ENCODE measurements at regions not wholly inside any gene's neighbourhood (a gene's known extent, or its start where the extent isn't known, plus 50 kb on each side); places are given as distances from the start of the nearest gene placed in this dataset.
A peak's percentile ranks its signal among the peaks of the same experiment; 100 is the strongest.

DNA sequence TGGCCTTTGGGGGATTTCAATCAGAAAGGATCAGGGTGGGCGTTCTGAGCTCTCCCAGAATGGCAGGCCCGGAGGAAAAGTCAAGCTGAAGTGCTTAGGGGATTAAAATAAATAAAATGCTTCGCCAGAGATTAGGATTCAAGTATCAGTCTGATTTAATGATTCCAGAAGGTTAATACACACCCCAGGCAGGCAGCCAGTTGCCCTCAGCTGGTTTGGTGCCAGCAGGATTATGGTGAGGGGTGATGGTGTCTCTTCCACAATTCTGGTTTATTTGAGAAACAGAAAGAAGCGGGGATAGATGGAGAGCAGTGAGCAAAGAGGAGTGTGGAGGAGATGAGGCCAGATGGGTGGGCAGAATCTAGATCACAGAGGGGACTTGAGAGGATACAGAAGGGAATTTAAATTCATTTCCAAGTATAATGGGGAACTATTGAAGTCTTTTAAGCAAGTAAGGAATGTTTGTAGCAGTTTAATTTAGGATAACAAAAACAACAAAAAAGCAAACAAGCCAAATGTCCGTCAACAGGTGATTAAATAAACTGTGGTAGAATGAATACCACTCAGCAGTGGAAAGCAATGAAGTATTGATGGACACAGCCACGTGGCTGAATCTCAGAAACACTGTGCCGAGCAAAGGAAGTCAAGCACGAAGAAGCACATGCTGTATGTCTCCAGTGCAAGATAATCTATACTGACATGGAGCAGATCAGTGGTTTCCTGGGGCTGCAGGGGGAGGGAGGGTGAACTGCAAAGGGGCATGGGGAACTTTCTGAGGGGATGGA lies 297.7 kb downstream of the MSX2 start:
- no peaks in the 10 kb centered on the region for H3K4me1 ChIP-seq (replicated peaks)
- no peak overlapping the region for H3K27ac ChIP-seq
- peaks cover 15% of the 10 kb centered on the region for H3K9me3 ChIP-seq (replicated peaks)
- H3K36me3 ChIP-seq, result no peaks in the 10 kb centered on the region
- DNase-seq (ENCODE audit: low read depth in 1 of 2, low spot score in 2 of 2), result no peak
- no peaks in the 10 kb centered on the region for H3K27me3 ChIP-seq (replicated peaks)
- H3K4me3 ChIP-seq, result no peak overlapping the region

DNA sequence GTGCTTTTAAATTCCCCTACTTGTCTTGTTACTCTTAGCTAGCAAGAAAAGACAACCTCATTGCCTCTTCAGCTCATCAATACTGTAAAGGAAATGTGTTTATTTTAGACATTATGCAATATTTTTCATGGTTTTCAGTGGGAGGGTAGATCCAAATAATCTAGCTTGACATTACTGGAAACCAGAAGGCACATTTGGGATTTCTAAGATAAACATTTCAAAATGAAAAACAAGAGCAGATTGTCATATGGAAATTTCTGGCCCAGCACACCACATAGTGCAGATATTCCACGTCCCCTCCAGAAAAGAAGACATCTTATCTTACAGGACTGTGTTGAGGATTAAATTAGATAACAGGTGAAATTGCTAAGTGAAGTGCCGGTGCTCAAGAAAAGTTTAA lies 296.9 kb downstream of the MSX2 start:
- Histone ChIP-seq H3K36me3 (no peaks in the 10 kb centered on the region), H3K4me1 (replicated peaks) (no peaks in the 10 kb centered on the region), H3K27me3 (replicated peaks) (no peaks in the 10 kb centered on the region), H3K9me3 (replicated peaks) (peaks cover 12% of the 10 kb centered on the region), H3K27ac (no peak overlapping the region), H3K4me3 (no peak overlapping the region)
- no peak for DNase-seq (ENCODE audit: low read depth in 1 of 2, low spot score in 2 of 2)

DNA sequence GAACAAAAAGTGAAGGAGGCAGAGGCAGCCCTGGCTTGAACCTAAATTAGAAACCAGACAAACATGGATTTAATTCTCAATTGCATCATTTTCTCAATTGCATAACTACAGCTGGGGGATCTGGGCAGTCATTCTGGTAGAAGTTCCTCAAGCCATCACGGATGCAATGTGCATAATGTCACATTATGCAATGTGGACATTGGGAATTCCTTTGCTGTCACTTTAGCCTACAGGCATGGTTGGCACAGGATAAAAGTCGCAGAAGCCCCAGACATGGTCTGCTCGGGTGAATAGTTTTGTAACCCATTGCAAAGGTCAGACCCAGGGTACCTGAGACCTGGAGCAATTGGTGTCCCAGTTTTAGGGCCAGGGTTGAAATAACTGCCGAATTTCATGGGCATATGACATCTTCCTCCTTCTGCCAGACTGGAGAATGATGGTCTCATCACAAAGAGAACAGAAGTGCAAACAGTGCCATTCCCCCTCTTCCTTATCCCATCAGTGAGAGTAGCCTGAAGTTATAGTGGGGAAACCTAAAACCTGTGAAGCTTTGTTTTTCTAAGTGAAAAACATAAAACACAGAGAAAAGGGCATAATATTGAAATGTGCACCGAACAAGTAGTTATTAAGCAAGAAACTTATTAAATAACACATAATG lies 290.8 kb downstream of the MSX2 start:
- Histone ChIP-seq H3K36me3 (no peaks in the 10 kb centered on the region), H3K27me3 (replicated peaks) (no peaks in the 10 kb centered on the region), H3K4me3 (no peak overlapping the region), H3K4me1 (replicated peaks) (no peaks in the 10 kb centered on the region), H3K9me3 (replicated peaks) (no peaks in the 10 kb centered on the region; the same call in 1 of the 2 replicates), H3K27ac (no peak overlapping the region)
- no peak for DNase-seq (ENCODE audit: low read depth in 1 of 2, low spot score in 2 of 2)

DNA sequence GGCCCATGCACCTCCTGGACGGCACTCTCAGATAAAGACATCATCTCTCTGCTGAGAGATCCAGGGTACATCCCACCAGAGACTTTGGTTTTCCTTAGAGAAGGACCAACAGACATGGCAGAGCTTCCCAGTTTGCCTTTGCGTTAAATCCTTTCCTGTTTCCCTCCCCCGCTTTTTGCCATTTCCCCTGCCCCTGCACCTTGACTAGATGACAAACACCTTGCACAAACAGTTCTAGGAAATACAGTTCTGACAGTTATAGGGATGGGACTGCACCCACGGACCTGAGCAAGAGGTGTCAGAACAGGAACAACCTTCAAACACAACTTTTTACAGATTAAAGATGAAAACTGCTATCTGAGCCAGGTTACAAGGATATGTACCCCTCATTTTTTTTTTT lies 288.9 kb downstream of the MSX2 start:
- Histone ChIP-seq H3K27me3 (replicated peaks) (no peaks in the 10 kb centered on the region), H3K36me3 (no peaks in the 10 kb centered on the region), H3K9me3 (replicated peaks) (no peaks in the 10 kb centered on the region; the same call in 1 of the 2 replicates), H3K4me3 (no peak overlapping the region), H3K27ac (no peak overlapping the region), H3K4me1 (replicated peaks) (no peaks in the 10 kb centered on the region)
- DNase-seq (ENCODE audit: low read depth in 1 of 2, low spot score in 2 of 2), result no peak

DNA sequence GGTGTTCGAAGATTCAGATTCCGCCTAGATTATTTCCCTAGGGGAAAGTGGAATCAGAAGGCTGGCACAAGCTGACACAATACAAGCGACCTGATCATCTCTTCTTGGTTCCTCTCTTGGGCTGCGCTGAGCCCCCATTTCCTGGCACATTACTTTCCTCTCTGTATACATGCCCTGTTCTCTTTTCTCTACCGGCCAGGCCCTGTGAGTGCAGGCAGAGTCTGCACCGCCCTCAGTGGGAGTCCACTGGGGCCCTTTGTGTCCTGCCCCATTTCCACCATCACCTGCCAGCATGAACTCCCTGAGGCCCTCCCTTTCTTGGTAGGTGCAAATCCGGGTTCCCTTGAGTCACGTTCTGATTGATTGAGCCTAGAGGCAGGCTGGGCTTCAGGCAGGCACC lies 287.9 kb downstream of the MSX2 start:
- no peak for DNase-seq (ENCODE audit: low read depth in 1 of 2, low spot score in 2 of 2)
- Histone ChIP-seq H3K36me3 (no peaks in the 10 kb centered on the region), H3K27me3 (replicated peaks) (no peaks in the 10 kb centered on the region), H3K4me1 (replicated peaks) (no peaks in the 10 kb centered on the region), H3K4me3 (no peak overlapping the region), H3K9me3 (replicated peaks) (no peaks in the 10 kb centered on the region; the same call in 1 of the 2 replicates), H3K27ac (no peak overlapping the region)

DNA sequence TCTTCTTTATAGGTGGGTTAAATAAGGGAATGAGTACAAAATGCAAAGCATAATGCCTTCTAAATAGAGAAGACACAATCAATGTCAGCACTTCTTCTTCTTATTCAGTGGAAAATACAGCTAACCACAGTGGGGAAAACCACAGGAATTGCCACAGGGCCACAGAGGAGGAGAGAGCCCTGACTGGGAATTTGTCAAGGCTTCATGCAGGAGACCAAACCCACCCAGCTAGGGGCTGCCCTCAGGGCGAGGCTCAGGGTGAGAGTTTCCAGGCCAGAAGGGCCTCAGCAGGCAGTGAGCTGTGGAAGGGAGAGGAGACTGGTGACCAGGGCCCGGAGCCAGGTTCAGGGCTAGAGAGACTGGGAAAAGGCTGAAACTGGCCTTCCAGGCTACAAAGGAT lies 279.1 kb downstream of the MSX2 start:
- Histone ChIP-seq H3K9me3 (replicated peaks) (peaks cover 11% of the 10 kb centered on the region), H3K27me3 (replicated peaks) (no peaks in the 10 kb centered on the region), H3K36me3 (no peaks in the 10 kb centered on the region), H3K4me1 (replicated peaks) (no peaks in the 10 kb centered on the region), H3K4me3 (no peak overlapping the region), H3K27ac (no peak overlapping the region)
- DNase-seq (ENCODE audit: low read depth in 1 of 2, low spot score in 2 of 2), result peak in 1 of 2 experiments; percentile 36

DNA sequence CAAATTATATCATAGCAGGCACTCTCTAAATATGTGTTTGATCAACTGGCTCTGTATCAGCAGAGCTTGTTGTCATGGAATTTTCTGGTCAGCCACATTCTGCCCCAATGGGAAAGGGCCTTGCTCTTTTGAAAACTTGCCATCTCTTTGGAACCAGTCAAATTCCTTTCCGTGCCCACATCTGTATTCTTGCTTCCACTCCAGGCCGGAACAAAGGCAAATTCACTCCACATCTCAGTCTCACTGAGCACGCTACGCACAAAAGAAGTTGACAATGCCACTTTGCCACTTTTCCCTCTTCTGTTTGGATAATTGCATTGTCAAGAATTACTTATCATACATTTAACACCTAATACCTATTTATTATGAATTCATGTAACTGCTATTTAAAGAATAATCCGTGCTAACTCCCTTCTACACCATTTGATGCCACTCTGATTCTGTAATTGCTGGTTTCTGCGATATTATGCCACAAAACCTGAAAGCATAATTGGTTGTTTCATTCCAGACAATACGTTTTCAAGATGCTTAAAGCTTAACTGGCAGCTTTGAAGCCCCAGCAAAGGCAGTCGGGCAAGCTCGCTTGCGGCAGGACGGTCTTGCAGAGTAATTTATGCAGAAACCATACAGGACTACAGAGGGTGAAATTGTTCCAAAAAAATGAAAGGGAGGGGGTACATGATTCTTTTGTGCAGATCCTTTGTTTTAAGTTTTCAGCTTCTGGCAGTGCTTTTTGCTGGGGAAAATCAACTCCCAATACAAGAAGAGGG lies 277.7 kb downstream of the MSX2 start:
- no peaks in the 10 kb centered on the region for H3K27me3 ChIP-seq (replicated peaks)
- no peaks in the 10 kb centered on the region for H3K4me1 ChIP-seq (replicated peaks)
- H3K9me3 ChIP-seq (replicated peaks), result peaks cover 20% of the 10 kb centered on the region
- no peak overlapping the region for H3K27ac ChIP-seq
- DNase-seq (ENCODE audit: low read depth in 1 of 2, low spot score in 2 of 2), result peak in 1 of 2 experiments; percentile 18
- no peak overlapping the region for H3K4me3 ChIP-seq
- no peaks in the 10 kb centered on the region for H3K36me3 ChIP-seq

DNA sequence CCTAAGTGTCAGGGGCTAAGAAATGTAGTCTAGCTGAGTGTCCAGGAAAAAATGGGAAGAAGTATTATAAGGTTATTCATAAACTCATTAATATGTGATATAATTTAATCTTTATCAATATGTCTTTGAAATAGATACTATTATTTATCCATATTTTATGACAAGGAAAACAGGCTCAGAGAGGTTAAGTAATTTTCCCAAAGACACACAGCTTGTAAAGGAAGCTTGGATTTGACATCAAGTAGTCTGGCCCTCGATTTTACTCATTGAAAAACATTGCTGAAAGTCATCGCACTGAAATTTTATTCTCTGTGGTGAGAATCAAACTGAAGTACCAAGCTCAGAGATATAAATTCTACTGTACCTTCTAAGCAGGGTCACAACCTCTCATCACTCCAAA lies 276.9 kb downstream of the MSX2 start:
- H3K4me1 ChIP-seq (replicated peaks), result no peaks in the 10 kb centered on the region
- H3K4me3 ChIP-seq, result no peak overlapping the region
- DNase-seq (ENCODE audit: low read depth in 1 of 2, low spot score in 2 of 2), result no peak
- H3K36me3 ChIP-seq, result no peaks in the 10 kb centered on the region
- peaks cover 21% of the 10 kb centered on the region for H3K9me3 ChIP-seq (replicated peaks)
- H3K27ac ChIP-seq, result no peak overlapping the region
- H3K27me3 ChIP-seq (replicated peaks), result no peaks in the 10 kb centered on the region

DNA sequence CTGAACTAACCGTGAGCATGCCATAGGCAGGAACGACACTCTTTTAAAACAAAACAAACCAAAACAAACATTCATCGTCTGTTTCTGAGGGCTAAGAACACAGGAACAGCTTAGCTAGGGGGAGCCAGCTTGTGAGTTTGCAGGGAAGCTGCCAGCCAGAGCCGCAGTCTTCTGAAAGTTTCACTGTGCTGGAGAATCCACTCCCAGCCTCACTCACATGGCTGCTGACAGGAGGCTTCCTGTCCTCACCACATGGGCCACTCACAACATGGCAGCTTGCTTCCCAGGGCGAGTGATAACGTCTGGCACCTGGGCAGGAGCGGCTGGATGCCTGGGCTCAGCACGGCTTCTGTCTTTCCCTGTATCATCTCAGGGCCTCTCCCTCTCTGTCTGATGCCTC lies 275.2 kb downstream of the MSX2 start:
- H3K4me3 ChIP-seq, result no peak overlapping the region
- H3K36me3 ChIP-seq, result no peaks in the 10 kb centered on the region
- DNase-seq (ENCODE audit: low read depth in 1 of 2, low spot score in 2 of 2), result no peak
- H3K4me1 ChIP-seq (replicated peaks), result no peaks in the 10 kb centered on the region
- H3K9me3 ChIP-seq (replicated peaks), result peaks cover 26% of the 10 kb centered on the region
- no peak overlapping the region for H3K27ac ChIP-seq
- H3K27me3 ChIP-seq (replicated peaks), result no peaks in the 10 kb centered on the region

DNA sequence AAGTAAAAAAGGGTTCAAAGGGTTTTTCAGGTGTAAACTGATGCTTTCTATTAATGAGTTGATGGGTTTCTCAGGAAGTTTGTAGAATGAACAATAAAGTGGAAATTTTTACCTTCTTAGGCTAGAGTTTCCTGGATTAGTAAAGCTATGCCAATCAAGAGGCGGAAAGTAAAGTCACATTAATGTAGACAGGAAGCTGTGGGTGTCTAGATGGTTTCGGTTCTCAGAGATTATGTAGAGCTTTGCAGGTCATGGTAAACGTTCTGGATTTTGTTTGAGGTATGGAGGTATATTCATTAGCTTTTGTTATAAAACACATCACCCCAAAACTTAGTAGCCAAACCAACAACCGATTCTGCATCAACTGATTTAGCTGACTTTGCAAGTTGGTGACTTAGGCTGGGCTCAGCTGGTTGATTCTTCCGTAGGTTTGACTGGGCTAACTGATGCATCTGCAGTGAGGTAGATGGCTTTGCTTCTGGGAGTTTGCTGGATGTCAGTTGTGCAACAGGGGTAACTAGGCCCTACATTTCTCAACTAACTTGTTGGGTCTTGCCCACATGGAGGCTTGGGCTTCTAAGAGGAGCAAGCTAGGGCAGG lies 273.8 kb downstream of the MSX2 start:
- H3K27ac ChIP-seq, result no peak overlapping the region
- H3K36me3 ChIP-seq, result no peaks in the 10 kb centered on the region
- no peaks in the 10 kb centered on the region for H3K27me3 ChIP-seq (replicated peaks)
- DNase-seq (ENCODE audit: low read depth in 1 of 2, low spot score in 2 of 2), result no peak
- no peaks in the 10 kb centered on the region for H3K4me1 ChIP-seq (replicated peaks)
- H3K4me3 ChIP-seq, result no peak overlapping the region
- H3K9me3 ChIP-seq (replicated peaks), result peaks cover 26% of the 10 kb centered on the region

DNA sequence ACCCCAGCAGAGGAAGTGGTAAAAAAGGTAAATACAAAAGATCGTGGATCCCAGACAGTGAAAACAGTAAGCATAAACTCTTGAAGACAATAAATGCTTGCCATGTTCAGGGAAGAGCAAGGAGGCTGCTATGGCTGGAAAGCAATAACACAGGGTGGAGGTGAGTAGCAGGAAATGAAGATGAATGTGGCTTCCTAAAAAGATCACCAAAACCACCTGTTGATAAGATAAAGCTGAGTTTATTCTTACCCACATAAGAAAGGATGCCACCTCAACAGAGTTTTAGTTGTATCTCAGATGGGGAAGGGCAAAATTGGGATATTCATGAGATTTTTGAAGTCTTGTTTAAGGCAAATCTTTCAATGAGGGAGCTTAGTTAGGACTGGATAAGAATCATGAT lies 273.3 kb downstream of the MSX2 start:
- H3K4me3 ChIP-seq, result no peak overlapping the region
- H3K9me3 ChIP-seq (replicated peaks), result peaks cover 26% of the 10 kb centered on the region
- no peaks in the 10 kb centered on the region for H3K27me3 ChIP-seq (replicated peaks)
- H3K27ac ChIP-seq, result no peak overlapping the region
- H3K4me1 ChIP-seq (replicated peaks), result no peaks in the 10 kb centered on the region
- H3K36me3 ChIP-seq, result no peaks in the 10 kb centered on the region
- no peak for DNase-seq (ENCODE audit: low read depth in 1 of 2, low spot score in 2 of 2)

DNA sequence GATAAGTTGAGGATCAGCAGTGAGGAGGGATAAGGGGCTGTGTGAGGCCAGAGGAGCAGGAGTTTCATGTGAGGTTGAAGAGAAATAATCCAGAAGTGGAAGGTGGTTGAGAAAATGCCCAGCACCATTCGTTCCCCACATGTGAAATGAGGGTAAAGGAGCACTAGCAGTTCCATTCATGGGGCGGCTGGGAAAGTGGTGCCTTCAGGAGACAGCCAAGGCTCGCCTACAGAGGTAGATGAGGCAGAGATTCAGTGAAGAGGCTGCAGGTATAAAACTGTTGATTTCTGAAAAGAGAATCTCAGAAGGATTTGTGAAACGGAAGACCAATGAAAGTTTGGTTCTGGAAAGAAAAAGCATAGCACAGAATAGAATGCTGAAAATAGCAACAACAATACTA lies 272.6 kb downstream of the MSX2 start:
- H3K27me3 ChIP-seq (replicated peaks), result no peaks in the 10 kb centered on the region

DNA sequence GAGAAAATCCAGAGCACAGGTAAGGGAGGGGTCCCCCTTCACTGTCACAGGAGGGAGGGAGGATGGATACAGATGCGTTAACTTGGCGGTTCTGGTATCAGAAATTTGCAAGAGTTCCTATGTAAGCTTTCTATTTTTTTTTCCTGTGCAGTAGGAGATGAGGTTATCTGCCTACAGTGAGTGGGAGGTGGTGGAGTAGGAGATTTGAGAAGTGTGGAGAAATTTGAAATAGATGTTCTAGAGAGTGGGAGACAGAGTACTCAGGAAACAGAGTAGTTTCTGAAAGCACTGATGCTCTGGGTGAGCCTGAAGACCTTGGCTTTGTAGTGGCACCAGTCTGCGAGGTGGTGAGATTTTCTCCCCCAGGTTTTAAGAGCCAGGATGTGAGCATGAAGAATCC lies 271.4 kb downstream of the MSX2 start:
- Histone ChIP-seq H3K4me1 (replicated peaks) (no peaks in the 10 kb centered on the region), H3K9me3 (replicated peaks) (peaks cover 20% of the 10 kb centered on the region), H3K27ac (no peak overlapping the region), H3K36me3 (no peaks in the 10 kb centered on the region), H3K27me3 (replicated peaks) (no peaks in the 10 kb centered on the region), H3K4me3 (no peak overlapping the region)
- no peak for DNase-seq (ENCODE audit: low read depth in 1 of 2, low spot score in 2 of 2)

More for the DNA sequence above, 272.6 kb downstream of the MSX2 start:
- DNase-seq (ENCODE audit: low read depth in 1 of 2, low spot score in 2 of 2), result no peak
- Histone ChIP-seq H3K4me1 (replicated peaks) (no peaks in the 10 kb centered on the region), H3K27ac (no peak overlapping the region), H3K9me3 (replicated peaks) (peaks cover 24% of the 10 kb centered on the region), H3K4me3 (no peak overlapping the region), H3K36me3 (no peaks in the 10 kb centered on the region)

DNA sequence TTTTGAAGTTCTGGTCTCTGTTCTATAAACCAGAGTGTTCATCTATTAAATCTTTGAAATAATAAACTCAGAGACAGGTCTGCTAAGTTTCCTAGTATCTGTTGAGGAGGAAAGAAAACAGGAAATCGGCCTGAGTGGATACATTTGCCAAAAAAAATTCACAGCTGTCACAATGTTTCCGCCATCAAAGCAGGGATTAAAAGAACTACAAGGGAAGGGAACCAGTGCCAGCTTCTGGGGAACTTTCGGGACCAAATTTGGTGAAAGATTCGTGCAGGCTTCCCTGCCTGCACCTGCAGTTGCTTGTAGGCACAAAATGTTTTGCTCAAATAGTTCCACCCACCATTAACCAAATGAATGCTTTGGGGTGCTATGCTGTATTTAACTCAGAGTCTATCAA lies 267.5 kb downstream of the MSX2 start:
- no peak for DNase-seq (ENCODE audit: low read depth in 1 of 2, low spot score in 2 of 2)
- no peaks in the 10 kb centered on the region for H3K36me3 ChIP-seq
- H3K4me1 ChIP-seq (replicated peaks), result no peaks in the 10 kb centered on the region
- H3K9me3 ChIP-seq (replicated peaks), result peaks cover 6% of the 10 kb centered on the region
- no peaks in the 10 kb centered on the region for H3K27me3 ChIP-seq (replicated peaks)
- no peak overlapping the region for H3K27ac ChIP-seq
- H3K4me3 ChIP-seq, result no peak overlapping the region
